HCT116 (cell line): ENCODE measurements at regions not wholly inside any gene's neighbourhood (a gene's known extent, or its start where the extent isn't known, plus 50 kb on each side); places are given as distances from the start of the nearest gene placed in this dataset.

Experiments used
- ATAC-seq: fragments of 200-7000 bp; cut with Tn5 transposase; 2 replicates; pipeline ENCODE4 v1.9.1; 2020; ENCODE audit warnings: mild to moderate bottlenecking, moderate library complexity
- BruUV-seq: library from RNA; stranded (reverse); fragments of 400-500 nt; replicated peaks from 2 replicates; lab custom pipeline; 2021; lab: Mats Ljungman, UMichigan
- CTCF ChIA-PET: fragments of 300-600 bp; sonication (Branson Sonifier 250); formaldehyde crosslinking; loops from one replicate; lab custom pipeline; 2021; ENCODE audit warnings: antibody characterized with exemption; lab: Charles Lee
- POLR2A ChIA-PET: fragments of 300-600, 350-600 bp; sonication (Branson Sonifier 250); formaldehyde crosslinking; loops from one replicate; lab custom pipeline; 2021; ENCODE audit warnings: antibody characterized with exemption; lab: Charles Lee
- RAD21 ChIA-PET, 2 experiments: fragments of 300-600 bp; sonication (Branson Sonifier 250); formaldehyde crosslinking; loops; one replicate each; lab custom pipeline; 2023; ENCODE audit warnings: low total read pairs in 2 of 2; ENCODE audit not compliant: uncharacterized antibody in 2 of 2, unreplicated experiment in 2 of 2, low non-redundant PET in 1 of 2; lab: Charles Lee
- DNase-seq: peaks from one replicate; pipeline ENCODE4 v3.0.0-alpha.2; 2010; ENCODE audit warnings: low read depth, low spot score
- H2AFZ ChIP-seq: fragments of 200-600 bp; shearing (Covaris generic), sonication (generic); 2 replicates; pipeline ENCODE4 v1.6.1; 2017; ENCODE audit warnings: low read depth, mixed run types, mixed read lengths, antibody characterized with exemption, low read length; ENCODE audit not compliant: poor library complexity, severe bottlenecking
- H3K27ac ChIP-seq: 2 replicates; pipeline ENCODE4 v1.5.1; 2012; ENCODE audit warnings: low read depth, low read length
- H3K27me3 ChIP-seq: fragments of 200-600 bp; sonication (generic); 2 replicates; pipeline ENCODE4 v1.6.1; 2016; ENCODE audit warnings: mixed run types, low read length, mixed read lengths; ENCODE audit not compliant: insufficient read depth
- H3K36me3 ChIP-seq, 2 experiments: fragments of 200-500 bp in 1 of 2; fragments of 200-600 bp in 1 of 2; sonication (Bioruptor generic) in 1 of 2; sonication (generic) in 1 of 2; 2 replicates each; pipeline versions ENCODE4 v1.5.1 to v1.6.1; 2014 to 2016; ENCODE audit warnings: low read length in 2 of 2, inconsistent platforms in 1 of 2, mixed read lengths in 1 of 2, mixed run types in 1 of 2; ENCODE audit not compliant: insufficient read depth in 2 of 2, control insufficient read depth in 1 of 2
- H3K4me1 ChIP-seq, 2 experiments: fragments of 200-600 bp in 1 of 2; sonication (generic) in 1 of 2; 2 replicates each; pipeline versions ENCODE4 v1.5.1 to v1.6.1; 2012 to 2017; ENCODE audit warnings: low read length in 2 of 2, inconsistent platforms in 1 of 2, mild to moderate bottlenecking in 1 of 2, mixed read lengths in 1 of 2, mixed run types in 1 of 2, moderate library complexity in 1 of 2; ENCODE audit not compliant: insufficient read depth in 2 of 2, control insufficient read depth in 1 of 2
- H3K4me2 ChIP-seq: fragments of 200-600 bp; sonication (generic); 2 replicates; pipeline ENCODE4 v1.6.1; 2017; ENCODE audit warnings: mixed run types, low read length, mixed read lengths
- H3K4me3 ChIP-seq, 2 experiments: fragments of 200-600 bp in 1 of 2; sonication (generic) in 1 of 2; replicated peaks in 1 of 2; 2 replicates each; pipeline ENCODE4 v1.5.1; 2011 to 2016; ENCODE audit warnings: low read length in 2 of 2, control low read depth in 1 of 2, low read depth in 1 of 2, mild to moderate bottlenecking in 1 of 2, mixed read lengths in 1 of 2, mixed run types in 1 of 2
- H3K79me2 ChIP-seq: fragments of 200-600 bp; sonication (generic); 2 replicates; pipeline ENCODE4 v1.6.1; 2017; ENCODE audit warnings: mild to moderate bottlenecking, mixed run types, low read length, moderate library complexity, mixed read lengths; ENCODE audit not compliant: insufficient read depth
- H3K9ac ChIP-seq: fragments of 200-600 bp; sonication (generic); 2 replicates; pipeline ENCODE4 v1.6.1; 2016; ENCODE audit warnings: low read length, mixed read lengths
- H3K9me2 ChIP-seq: fragments of 200-600 bp; sonication (generic), shearing (Covaris generic); 2 replicates; pipeline ENCODE4 v1.6.1; 2017; ENCODE audit warnings: mixed run types, mild to moderate bottlenecking, moderate library complexity; ENCODE audit not compliant: insufficient read depth
- H3K9me3 ChIP-seq, 2 experiments: fragments of 200-500 bp in 1 of 2; fragments of 200-600 bp in 1 of 2; sonication (Bioruptor generic) in 1 of 2; sonication (generic) in 1 of 2; 2 replicates each; pipeline ENCODE4 v1.6.1; 2014 to 2017; ENCODE audit warnings: low read length in 2 of 2, mixed read lengths in 2 of 2, inconsistent platforms in 1 of 2, low read depth in 1 of 2, mild to moderate bottlenecking in 1 of 2, mixed run types in 1 of 2, moderate library complexity in 1 of 2; ENCODE audit not compliant: control insufficient read depth in 1 of 2, insufficient read depth in 1 of 2
- H4K20me1 ChIP-seq: fragments of 200-600 bp; sonication (generic), shearing (Covaris generic); 2 replicates; pipeline ENCODE4 v1.6.1; 2017; ENCODE audit warnings: mixed run types, mild to moderate bottlenecking, moderate library complexity; ENCODE audit not compliant: insufficient read depth
- CBX3 ChIP-seq: IDR thresholded peaks from 2 replicates; pipeline ENCODE4 v1.6.1; 2012; ENCODE audit warnings: low read depth
- CEBPB ChIP-seq: IDR thresholded peaks from 2 replicates; pipeline ENCODE4 v1.6.1; 2012; ENCODE audit warnings: low read depth
- ELF1 ChIP-seq: IDR thresholded peaks from 2 replicates; pipeline ENCODE4 v1.6.1; 2012; ENCODE audit warnings: low read depth, borderline replicate concordance
- FOSL1 ChIP-seq: IDR thresholded peaks from 2 replicates; pipeline ENCODE4 v1.6.1; 2012; ENCODE audit warnings: low read depth
- JUND ChIP-seq: IDR thresholded peaks from 2 replicates; pipeline ENCODE4 v1.6.1; 2012
- POLR2A ChIP-seq: IDR thresholded peaks from 2 replicates; pipeline ENCODE4 v1.7.0; 2011; ENCODE audit warnings: borderline replicate concordance; ENCODE audit not compliant: insufficient read depth, insufficient read length; ENCODE audit errors: extremely low read depth
- SIN3A ChIP-seq: IDR thresholded peaks from 2 replicates; pipeline ENCODE4 v1.6.1; 2012; ENCODE audit warnings: low read depth
- SP1 ChIP-seq: IDR thresholded peaks from 2 replicates; pipeline ENCODE4 v1.6.1; 2012; ENCODE audit warnings: low read depth
- SRF ChIP-seq: IDR thresholded peaks from 2 replicates; pipeline ENCODE4 v1.6.1; 2012; ENCODE audit warnings: low read depth
- TCF7L2 ChIP-seq: IDR thresholded peaks from 2 replicates; pipeline ENCODE4 v1.7.0; 2011; ENCODE audit warnings: borderline replicate concordance, inconsistent platforms; ENCODE audit not compliant: insufficient read depth, insufficient read length; ENCODE audit errors: extremely low read depth
- ZNF274 ChIP-seq: fragments of 200-500 bp; sonication (Bioruptor generic); IDR thresholded peaks from 2 replicates; pipeline ENCODE4 v1.6.1; 2014; ENCODE audit warnings: mild to moderate bottlenecking, low read depth, low read length, inconsistent platforms
- intact Hi-C: fragments of 100-400 bp; cut with micrococcal nuclease; formaldehyde crosslinking; loops from 2 replicates; pipeline ENCODE4 v1.10.0; 2022
- TF ChIP-seq, protein P1 (sequence below), 3 experiments: fragments of 200-600 bp in 1 of 3; sonication (generic) in 1 of 3; IDR thresholded peaks in 2 of 3; conservative IDR thresholded peaks in 1 of 3; 2 replicates each; pipeline ENCODE4 v1.5.1; 2012 to 2017; ENCODE audit warnings: low read depth in 2 of 3, low read length in 2 of 3, antibody characterized with exemption in 1 of 3, borderline replicate concordance in 1 of 3, control low read depth in 1 of 3, mild to moderate bottlenecking in 1 of 3, mixed read lengths in 1 of 3, mixed run types in 1 of 3, moderate library complexity in 1 of 3; ENCODE audit not compliant: insufficient read depth in 1 of 3
- TF ChIP-seq, protein P2 (sequence below): IDR thresholded peaks from 2 replicates; pipeline ENCODE4 v1.6.1; 2012; ENCODE audit warnings: low read depth

DNA sequence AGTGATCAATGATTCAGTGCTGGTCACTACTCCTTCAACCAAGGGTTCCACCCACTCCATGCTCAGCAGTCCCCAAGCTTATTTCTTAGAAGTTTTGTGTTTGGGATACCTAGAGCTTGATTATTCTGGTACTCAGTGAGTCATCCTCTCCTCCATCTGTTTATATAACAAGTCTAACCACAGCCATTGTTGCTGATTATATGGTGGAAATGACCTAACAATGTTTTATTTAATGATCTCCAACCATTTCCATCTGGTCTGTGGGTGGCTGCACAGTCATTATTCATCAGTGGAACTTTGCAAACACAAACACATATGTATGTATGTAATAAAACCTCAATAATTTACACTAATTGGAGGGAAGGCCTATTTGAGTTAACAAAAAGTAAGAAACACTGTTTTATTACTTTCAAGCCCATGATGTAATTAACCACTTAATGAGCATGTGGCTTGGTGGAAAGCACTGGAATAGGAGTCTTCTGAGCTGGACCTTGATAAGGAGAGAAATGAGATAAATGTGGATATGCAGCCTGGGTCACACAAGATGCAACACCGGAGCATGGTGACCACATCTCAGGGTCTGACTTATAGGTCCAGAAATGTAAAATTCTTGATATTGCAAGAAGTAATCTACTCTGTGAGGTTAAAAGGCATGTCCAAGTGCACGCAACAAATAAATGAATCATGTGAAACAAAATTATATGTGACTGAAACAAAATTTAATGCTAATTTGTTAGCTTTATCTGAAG, 99.0 kb upstream of the WLS start:
- peak; percentile 47 for DNase-seq
- no peaks in the 10 kb centered on the region for H3K36me3 ChIP-seq
- no TSS peak for BruUV-seq
- CTCF ChIA-PET, result interaction anchor here (0.6 to 1.3 kb wide), 4 partner anchors 10 to 211 kb away, joined by 3 to 8 read pairs (median 4); no protein-coding TSS in a partner anchor
- H4K20me1 ChIP-seq, result no peaks in the 10 kb centered on the region
- peaks cover 9 to 11% of the 10 kb centered on the region in 2 experiments for H3K4me1 ChIP-seq
- POLR2A ChIA-PET, result interaction anchor here (0.7 kb wide), 1 partner anchor 12 kb away, joined by 3 read pairs; no protein-coding TSS in a partner anchor
- no peak overlapping the region for H2AFZ ChIP-seq
- TF ChIP-seq FOSL1, result peak; percentile 43; the same call in 1 of the 2 replicates
- peak; percentile 8; the same call in 1 of the 2 replicates for TF ChIP-seq CBX3
- TF ChIP-seq POLR2A, result no peak
- TF ChIP-seq CEBPB, result 0 out of 2 replicates have a peak, but pooled peaks have one; percentile 14
- TF ChIP-seq JUND, result peak; percentile 49
- TF ChIP-seq SP1, result peak; percentile 14; the same call in 1 of the 2 replicates
- H3K4me2 ChIP-seq, result peak overlapping the region; percentile 30; the same call in 1 of the 2 replicates
- H3K27ac ChIP-seq, result no peak overlapping the region
- intact Hi-C loops, result no loop called here
- ATAC-seq, result peak; percentile 80
- RAD21 ChIA-PET, result no interaction called here
- no peaks in the 10 kb centered on the region for H3K9me3 ChIP-seq
- no peaks in the 10 kb centered on the region for H3K9me2 ChIP-seq
- H3K27me3 ChIP-seq, result no peaks in the 10 kb centered on the region
- H3K79me2 ChIP-seq, result no peaks in the 10 kb centered on the region
- no peak overlapping the region for H3K4me3 ChIP-seq
- H3K9ac ChIP-seq, result no peak overlapping the region

DNA sequence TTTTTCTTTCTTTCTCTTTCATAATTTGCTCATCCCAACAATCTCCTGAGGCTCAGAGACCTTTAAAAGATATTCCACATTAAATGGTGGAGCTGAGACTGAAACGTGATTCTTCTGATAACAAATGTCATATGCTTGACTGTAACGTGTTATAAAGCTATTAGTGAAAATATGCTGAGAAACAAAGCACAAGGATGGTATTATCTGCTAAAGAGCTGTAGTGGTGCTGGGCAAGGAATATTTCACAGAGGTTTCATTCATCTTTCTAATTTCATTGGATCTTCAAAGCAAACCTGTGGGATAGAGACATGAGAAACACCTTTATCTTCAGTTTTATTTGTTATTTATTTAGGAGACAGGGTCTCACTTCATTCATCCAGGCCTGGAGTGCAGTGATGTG, 98.1 kb upstream of the WLS start:
- intact Hi-C loops, result no loop called here
- Histone ChIP-seq H3K9me3 (no peaks in the 10 kb centered on the region), H3K9me2 (no peaks in the 10 kb centered on the region), H3K4me3 (no peak overlapping the region), H3K27me3 (no peaks in the 10 kb centered on the region), H3K79me2 (no peaks in the 10 kb centered on the region), H3K9ac (no peak overlapping the region), H4K20me1 (no peaks in the 10 kb centered on the region), H3K36me3 (no peaks in the 10 kb centered on the region), H2AFZ (no peak overlapping the region), H3K27ac (no peak overlapping the region), H3K4me2 (no peak overlapping the region), H3K4me1 (peaks cover 9 to 11% of the 10 kb centered on the region in 2 experiments)
- no peak for DNase-seq
- CTCF ChIA-PET, result interaction anchor here (0.9 to 1.3 kb wide), 2 partner anchors 9 to 210 kb away, joined by 5 to 8 read pairs; no protein-coding TSS in a partner anchor
- POLR2A ChIA-PET, result no interaction called here
- BruUV-seq, result no TSS peak
- ATAC-seq, result no peak
- RAD21 ChIA-PET, result no interaction called here
- TF ChIP-seq SRF (no peak), JUND (no peak), TCF7L2 (no peak), SIN3A (no peak), FOSL1 (no peak), CEBPB (no peak), ZNF274 (no peak), ELF1 (no peak), POLR2A (no peak)
- TF ChIP-seq, protein P1, sequence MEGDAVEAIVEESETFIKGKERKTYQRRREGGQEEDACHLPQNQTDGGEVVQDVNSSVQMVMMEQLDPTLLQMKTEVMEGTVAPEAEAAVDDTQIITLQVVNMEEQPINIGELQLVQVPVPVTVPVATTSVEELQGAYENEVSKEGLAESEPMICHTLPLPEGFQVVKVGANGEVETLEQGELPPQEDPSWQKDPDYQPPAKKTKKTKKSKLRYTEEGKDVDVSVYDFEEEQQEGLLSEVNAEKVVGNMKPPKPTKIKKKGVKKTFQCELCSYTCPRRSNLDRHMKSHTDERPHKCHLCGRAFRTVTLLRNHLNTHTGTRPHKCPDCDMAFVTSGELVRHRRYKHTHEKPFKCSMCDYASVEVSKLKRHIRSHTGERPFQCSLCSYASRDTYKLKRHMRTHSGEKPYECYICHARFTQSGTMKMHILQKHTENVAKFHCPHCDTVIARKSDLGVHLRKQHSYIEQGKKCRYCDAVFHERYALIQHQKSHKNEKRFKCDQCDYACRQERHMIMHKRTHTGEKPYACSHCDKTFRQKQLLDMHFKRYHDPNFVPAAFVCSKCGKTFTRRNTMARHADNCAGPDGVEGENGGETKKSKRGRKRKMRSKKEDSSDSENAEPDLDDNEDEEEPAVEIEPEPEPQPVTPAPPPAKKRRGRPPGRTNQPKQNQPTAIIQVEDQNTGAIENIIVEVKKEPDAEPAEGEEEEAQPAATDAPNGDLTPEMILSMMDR (IDR thresholded peaks at IDR 0.05 in 2 of 3, conservative IDR thresholded peaks at IDR 0.05 in 1 of 3; ENCODE audit: borderline replicate concordance in 1 of 3, insufficient read depth in 1 of 3, low read depth in 2 of 3, low read length in 2 of 3), result no peak
- TF ChIP-seq, protein P2, sequence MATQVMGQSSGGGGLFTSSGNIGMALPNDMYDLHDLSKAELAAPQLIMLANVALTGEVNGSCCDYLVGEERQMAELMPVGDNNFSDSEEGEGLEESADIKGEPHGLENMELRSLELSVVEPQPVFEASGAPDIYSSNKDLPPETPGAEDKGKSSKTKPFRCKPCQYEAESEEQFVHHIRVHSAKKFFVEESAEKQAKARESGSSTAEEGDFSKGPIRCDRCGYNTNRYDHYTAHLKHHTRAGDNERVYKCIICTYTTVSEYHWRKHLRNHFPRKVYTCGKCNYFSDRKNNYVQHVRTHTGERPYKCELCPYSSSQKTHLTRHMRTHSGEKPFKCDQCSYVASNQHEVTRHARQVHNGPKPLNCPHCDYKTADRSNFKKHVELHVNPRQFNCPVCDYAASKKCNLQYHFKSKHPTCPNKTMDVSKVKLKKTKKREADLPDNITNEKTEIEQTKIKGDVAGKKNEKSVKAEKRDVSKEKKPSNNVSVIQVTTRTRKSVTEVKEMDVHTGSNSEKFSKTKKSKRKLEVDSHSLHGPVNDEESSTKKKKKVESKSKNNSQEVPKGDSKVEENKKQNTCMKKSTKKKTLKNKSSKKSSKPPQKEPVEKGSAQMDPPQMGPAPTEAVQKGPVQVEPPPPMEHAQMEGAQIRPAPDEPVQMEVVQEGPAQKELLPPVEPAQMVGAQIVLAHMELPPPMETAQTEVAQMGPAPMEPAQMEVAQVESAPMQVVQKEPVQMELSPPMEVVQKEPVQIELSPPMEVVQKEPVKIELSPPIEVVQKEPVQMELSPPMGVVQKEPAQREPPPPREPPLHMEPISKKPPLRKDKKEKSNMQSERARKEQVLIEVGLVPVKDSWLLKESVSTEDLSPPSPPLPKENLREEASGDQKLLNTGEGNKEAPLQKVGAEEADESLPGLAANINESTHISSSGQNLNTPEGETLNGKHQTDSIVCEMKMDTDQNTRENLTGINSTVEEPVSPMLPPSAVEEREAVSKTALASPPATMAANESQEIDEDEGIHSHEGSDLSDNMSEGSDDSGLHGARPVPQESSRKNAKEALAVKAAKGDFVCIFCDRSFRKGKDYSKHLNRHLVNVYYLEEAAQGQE, result no peak
